Astrocyte of the cerebellum (primary cell): ENCODE measurements at regions not wholly inside any gene's neighbourhood (a gene's known extent, or its start where the extent isn't known, plus 50 kb on each side); places are given as distances from the start of the nearest gene placed in this dataset.

ENCODE experiments used
- DNase-seq: peaks from one replicate; pipeline ENCODE4 v3.0.0-alpha.2; 2011; ENCODE audit warnings: low read depth
- H3K4me3 ChIP-seq: 2 replicates; pipeline ENCODE4 v1.5.1; 2011; ENCODE audit warnings: mild to moderate bottlenecking, low read depth, low read length, moderate library complexity
- in situ Hi-C: cut with HindIII; loops from 2 replicates; pipeline ENCODE4 v1.10.0; 2017; ENCODE audit warnings: low sequenced_read_pairs
- TF ChIP-seq, protein P1 (sequence below): IDR thresholded peaks from 2 replicates; pipeline ENCODE4 v1.5.1; 2012; ENCODE audit warnings: low read length, low read depth, moderate library complexity, mild to moderate bottlenecking; ENCODE audit errors: missing control alignments

DNA sequence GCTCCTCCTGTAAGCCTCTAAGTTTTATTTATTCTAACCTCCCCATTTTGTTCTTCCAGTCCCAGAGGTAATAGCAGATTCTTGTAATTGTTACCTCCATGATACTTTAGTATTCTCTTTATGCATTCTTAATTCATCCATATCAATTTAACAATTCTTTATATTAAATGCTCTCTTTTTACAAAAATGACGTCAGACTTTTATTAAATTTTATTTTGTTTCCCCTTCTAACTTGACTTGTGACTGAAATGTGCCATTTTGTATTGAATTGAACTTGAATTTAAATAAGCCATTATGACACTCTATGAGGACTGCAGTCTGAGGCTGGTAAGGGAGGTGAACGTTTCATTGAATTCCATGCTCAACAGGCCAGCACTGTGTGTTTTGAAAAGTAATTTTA lies 60.0 kb upstream of the NUDT10 start:
- in situ Hi-C loops, result no loop called here
- DNase-seq, result no peak
- TF ChIP-seq, protein P1, sequence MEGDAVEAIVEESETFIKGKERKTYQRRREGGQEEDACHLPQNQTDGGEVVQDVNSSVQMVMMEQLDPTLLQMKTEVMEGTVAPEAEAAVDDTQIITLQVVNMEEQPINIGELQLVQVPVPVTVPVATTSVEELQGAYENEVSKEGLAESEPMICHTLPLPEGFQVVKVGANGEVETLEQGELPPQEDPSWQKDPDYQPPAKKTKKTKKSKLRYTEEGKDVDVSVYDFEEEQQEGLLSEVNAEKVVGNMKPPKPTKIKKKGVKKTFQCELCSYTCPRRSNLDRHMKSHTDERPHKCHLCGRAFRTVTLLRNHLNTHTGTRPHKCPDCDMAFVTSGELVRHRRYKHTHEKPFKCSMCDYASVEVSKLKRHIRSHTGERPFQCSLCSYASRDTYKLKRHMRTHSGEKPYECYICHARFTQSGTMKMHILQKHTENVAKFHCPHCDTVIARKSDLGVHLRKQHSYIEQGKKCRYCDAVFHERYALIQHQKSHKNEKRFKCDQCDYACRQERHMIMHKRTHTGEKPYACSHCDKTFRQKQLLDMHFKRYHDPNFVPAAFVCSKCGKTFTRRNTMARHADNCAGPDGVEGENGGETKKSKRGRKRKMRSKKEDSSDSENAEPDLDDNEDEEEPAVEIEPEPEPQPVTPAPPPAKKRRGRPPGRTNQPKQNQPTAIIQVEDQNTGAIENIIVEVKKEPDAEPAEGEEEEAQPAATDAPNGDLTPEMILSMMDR, result no peak
- no peak overlapping the region for H3K4me3 ChIP-seq

DNA sequence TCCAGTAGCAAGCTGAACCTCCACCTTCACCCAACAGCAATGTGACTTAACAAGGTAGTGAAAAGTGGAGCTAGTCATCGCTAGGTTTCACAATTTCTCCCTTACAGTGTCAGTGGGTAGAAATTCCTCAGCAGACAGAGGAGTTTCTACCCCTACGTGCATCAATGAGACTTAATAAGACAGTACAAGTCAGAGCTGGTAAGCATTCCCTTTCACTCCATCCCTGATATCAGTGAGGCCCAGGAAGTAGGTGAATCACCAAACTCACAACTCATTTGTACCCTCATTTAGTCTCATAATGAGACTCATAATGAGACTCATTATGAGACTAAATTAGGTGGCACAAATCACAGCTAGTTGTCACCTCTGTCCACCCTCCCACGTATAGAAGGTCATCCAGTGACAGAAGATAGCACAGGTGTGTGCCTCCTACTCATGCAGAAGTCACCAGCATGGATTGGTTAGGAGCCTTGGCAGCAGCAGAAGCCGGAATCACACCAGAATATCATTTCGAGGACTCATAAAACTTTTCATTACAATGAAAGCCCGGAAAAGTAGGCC lies 50.8 kb upstream of the NUDT10 start:
- TF ChIP-seq, protein P1, result no peak
- in situ Hi-C loops, result no loop called here

More for the DNA sequence above, 50.8 kb upstream of the NUDT10 start:
- H3K4me3 ChIP-seq, result no peak overlapping the region
- DNase-seq, result no peak
